Osteoblast (primary cell): ENCODE measurements at regions not wholly inside any gene's neighbourhood (a gene's known extent, or its start where the extent isn't known, plus 50 kb on each side); places are given as distances from the start of the nearest gene placed in this dataset.
"Not testable (repeated sequence)": the region's sequence is repeated elsewhere in the genome, so short reads cannot be mapped to it uniquely, and the experiment has no call there.

Experiments used
- DNase-seq: peaks from one replicate; pipeline ENCODE4 v3.0.0; 2011; ENCODE audit warnings: low spot score, mixed read lengths; ENCODE audit not compliant: insufficient read length; ENCODE audit errors: missing footprints
- H2AFZ ChIP-seq: 2 replicates; pipeline ENCODE4 v1.6.0; 2011; ENCODE audit warnings: mild to moderate bottlenecking, low read length
- H3K27ac ChIP-seq: 2 replicates; pipeline ENCODE4 v1.5.1; 2011; ENCODE audit warnings: mild to moderate bottlenecking, low read depth, low read length, moderate library complexity
- H3K27me3 ChIP-seq: 2 replicates; pipeline ENCODE4 v1.6.0; 2012; ENCODE audit warnings: mild to moderate bottlenecking, control low read depth, inconsistent platforms, low read length, moderate library complexity; ENCODE audit not compliant: insufficient read depth
- H3K36me3 ChIP-seq: 2 replicates; pipeline ENCODE4 v1.5.1; 2011; ENCODE audit warnings: mild to moderate bottlenecking, low read length, control low read depth, moderate library complexity; ENCODE audit not compliant: insufficient read depth
- H3K4me1 ChIP-seq: 2 replicates; pipeline ENCODE4 v1.5.1; 2011; ENCODE audit warnings: mild to moderate bottlenecking, low read length, control low read depth, moderate library complexity; ENCODE audit not compliant: insufficient read depth
- H3K4me2 ChIP-seq: 2 replicates; pipeline ENCODE4 v1.6.0; 2011; ENCODE audit warnings: mild to moderate bottlenecking, low read length; ENCODE audit not compliant: insufficient read depth
- H3K4me3 ChIP-seq: fragments of 200-600 bp; sonication (generic); 3 replicates; pipeline ENCODE4 v1.5.1; 2012; ENCODE audit warnings: mild to moderate bottlenecking, low read length, inconsistent platforms; ENCODE audit not compliant: insufficient read depth
- H3K79me2 ChIP-seq: 2 replicates; pipeline ENCODE4 v1.6.0; 2012; ENCODE audit warnings: mild to moderate bottlenecking, low read length, control low read depth, inconsistent platforms; ENCODE audit not compliant: insufficient read depth
- H3K9me3 ChIP-seq: 2 replicates; pipeline ENCODE4 v1.5.1; 2011; ENCODE audit warnings: low read depth, low read length, control low read depth
- H4K20me1 ChIP-seq: 2 replicates; pipeline ENCODE4 v1.6.0; 2012; ENCODE audit warnings: mild to moderate bottlenecking, low read length, control low read depth; ENCODE audit not compliant: insufficient read depth
- CTCF ChIP-seq: IDR thresholded peaks from 2 replicates; pipeline ENCODE4 v1.5.1; 2011; ENCODE audit warnings: mild to moderate bottlenecking, low read depth, low read length, moderate library complexity; ENCODE audit errors: extremely low read depth

GRCh38 chr20:11702721-11703518, 214.8 kb upstream of the BTBD3 start:
- no peak for DNase-seq
- no peak for TF ChIP-seq CTCF

GRCh38 chr20:11705512-11705911, 212.2 kb upstream of the BTBD3 start:
- no peak for TF ChIP-seq CTCF
- no peak overlapping the region for H3K27ac ChIP-seq
- H3K79me2 ChIP-seq, result no peaks in the 10 kb centered on the region
- no peaks in the 10 kb centered on the region for H3K9me3 ChIP-seq
- H4K20me1 ChIP-seq, result no peaks in the 10 kb centered on the region
- no peak overlapping the region for H2AFZ ChIP-seq
- no peak overlapping the region for H3K4me3 ChIP-seq
- no peak for DNase-seq
- H3K27me3 ChIP-seq, result no peaks in the 10 kb centered on the region
- no peak overlapping the region for H3K4me2 ChIP-seq
- H3K36me3 ChIP-seq, result no peaks in the 10 kb centered on the region
- H3K4me1 ChIP-seq, result no peaks in the 10 kb centered on the region

More at GRCh38 chr20:11702721-11703518, 214.8 kb upstream of the BTBD3 start:
- Histone ChIP-seq H3K27me3 (no peaks in the 10 kb centered on the region), H3K4me1 (no peaks in the 10 kb centered on the region), H3K4me2 (no peak overlapping the region), H3K27ac (no peak overlapping the region), H3K9me3 (no peaks in the 10 kb centered on the region), H3K4me3 (no peak overlapping the region), H3K79me2 (no peaks in the 10 kb centered on the region), H4K20me1 (no peaks in the 10 kb centered on the region), H2AFZ (no peak overlapping the region), H3K36me3 (no peaks in the 10 kb centered on the region)

- not testable (repeated sequence) for DNase-seq, H3K27me3 ChIP-seq, H3K9me3 ChIP-seq, H3K4me1 ChIP-seq, H3K4me2 ChIP-seq, H4K20me1 ChIP-seq, H2AFZ ChIP-seq, H3K4me3 ChIP-seq, H3K36me3 ChIP-seq, H3K27ac ChIP-seq, H3K79me2 ChIP-seq
Measured at GRCh38 chr20:11708223-11708622, 209.5 kb upstream of the BTBD3 start.

- TF ChIP-seq CTCF, result no peak
- H3K79me2 ChIP-seq, result no peaks in the 10 kb centered on the region
- H3K4me3 ChIP-seq, result no peak overlapping the region
- H2AFZ ChIP-seq, result no peak overlapping the region
- peaks cover 3% of the 10 kb centered on the region for H3K4me1 ChIP-seq
- H3K36me3 ChIP-seq, result no peaks in the 10 kb centered on the region
- no peaks in the 10 kb centered on the region for H3K27me3 ChIP-seq
- no peaks in the 10 kb centered on the region for H3K9me3 ChIP-seq
- H3K27ac ChIP-seq, result no peak overlapping the region
- DNase-seq, result no peak
- H4K20me1 ChIP-seq, result no peaks in the 10 kb centered on the region
- no peak overlapping the region for H3K4me2 ChIP-seq
Measured at GRCh38 chr20:11711214-11711613, 206.5 kb upstream of the BTBD3 start.
